Germinal center (tissue), 1 donor: ENCODE measurements at regions not wholly inside any gene's neighbourhood (a gene's known extent, or its start where the extent isn't known, plus 50 kb on each side); places are given as distances from the start of the nearest gene placed in this dataset.
A peak's percentile ranks its signal among the peaks of the same experiment; 100 is the strongest.

ENCODE experiments used
- DNase-seq: peaks from one replicate; pipeline ENCODE4 v3.0.0; 2012; ENCODE audit warnings: mixed read lengths, low spot score

DNA sequence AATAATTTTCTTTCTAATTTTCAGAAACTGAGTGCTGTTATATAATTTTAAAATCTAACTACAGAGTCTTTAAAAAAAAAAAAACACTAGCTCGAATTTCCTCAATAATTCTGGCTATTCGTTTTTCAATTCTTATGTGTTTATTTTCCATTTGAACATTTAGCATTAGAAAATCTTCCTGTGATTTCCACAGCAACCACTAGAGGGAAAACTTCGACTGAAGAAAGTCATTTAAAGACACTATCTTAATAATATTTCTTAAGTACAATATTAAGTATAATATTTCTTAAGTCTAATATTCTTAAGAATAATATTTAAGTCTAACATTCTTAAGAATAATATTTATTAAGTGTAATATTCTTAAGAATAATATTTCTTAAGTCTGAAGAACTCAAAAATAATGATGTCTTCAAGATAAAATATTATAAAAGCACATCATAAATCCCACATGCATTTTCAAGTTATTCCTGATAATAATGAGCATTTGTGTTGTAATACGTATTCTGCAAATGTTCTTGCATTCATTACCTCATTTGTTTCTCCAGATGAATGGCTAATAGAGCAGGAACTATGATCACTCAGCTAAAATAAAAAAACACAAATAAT is 118.4 kb upstream of the WDR17 start:
- no peak for DNase-seq

DNA sequence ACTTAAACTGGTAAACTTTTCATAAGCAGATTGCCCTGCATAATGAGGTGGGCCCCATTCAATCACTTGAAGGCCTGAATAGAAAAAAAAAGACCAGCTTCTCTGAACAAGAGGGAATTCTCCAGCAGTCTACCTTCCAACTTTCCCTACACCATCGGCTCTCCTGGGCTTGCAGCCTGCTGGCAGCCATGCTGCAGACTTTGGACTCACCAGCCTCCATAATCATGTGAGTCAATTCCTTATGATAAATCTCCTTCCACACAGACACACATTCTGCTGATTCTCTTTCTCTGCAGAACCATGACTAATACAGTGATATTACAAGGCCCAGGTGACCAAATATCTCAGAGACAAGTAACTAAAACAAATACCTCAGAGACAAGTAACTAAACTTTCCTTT is 113.8 kb upstream of the WDR17 start:
- DNase-seq = no peak

DNA sequence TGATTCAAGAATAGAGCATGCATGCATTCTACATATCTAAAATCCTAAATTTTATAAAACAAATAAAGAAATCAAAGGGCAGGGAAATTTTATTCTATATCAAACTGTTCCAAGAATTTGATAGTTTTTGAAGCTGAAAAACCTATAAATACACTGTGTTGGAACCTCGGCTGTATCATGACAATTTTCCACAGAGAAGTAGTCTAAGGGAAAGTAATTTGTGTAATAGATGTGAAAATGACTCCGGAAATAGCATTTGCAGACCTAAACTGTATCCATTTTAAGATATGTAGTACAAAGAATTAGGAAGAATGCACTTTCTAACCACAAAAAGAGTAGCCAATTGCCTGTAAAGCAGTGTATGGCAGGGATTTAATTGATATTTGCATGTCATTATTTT is 112.5 kb upstream of the WDR17 start:
- DNase-seq = no peak

DNA sequence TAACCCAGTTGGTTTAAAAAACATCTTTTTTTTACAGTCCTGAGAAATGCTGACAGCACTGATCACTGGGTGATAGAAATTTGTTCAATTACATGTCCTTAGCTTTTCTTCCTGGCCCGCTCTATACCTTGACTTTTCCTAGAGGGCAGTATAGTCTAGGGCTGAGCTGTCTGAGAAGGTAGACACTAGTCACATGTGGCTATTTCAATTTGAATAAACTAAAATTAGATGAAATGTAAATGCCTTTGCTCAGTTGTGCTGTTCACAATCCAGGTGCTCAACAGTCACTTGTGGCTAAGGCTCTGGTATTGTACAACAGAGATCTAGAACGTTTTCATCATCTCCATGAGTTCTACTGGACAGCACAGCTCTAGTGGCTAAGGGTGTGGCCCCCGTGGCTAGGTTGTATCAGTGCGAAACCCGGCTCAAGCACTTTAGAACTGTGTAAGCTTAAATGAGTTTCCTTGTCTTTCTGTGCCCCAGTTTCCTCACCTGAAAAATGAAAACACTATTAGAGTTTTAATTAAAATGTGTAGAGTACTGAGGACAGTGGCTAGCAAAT is 111.6 kb upstream of the WDR17 start:
- peak; percentile 50 for DNase-seq

DNA sequence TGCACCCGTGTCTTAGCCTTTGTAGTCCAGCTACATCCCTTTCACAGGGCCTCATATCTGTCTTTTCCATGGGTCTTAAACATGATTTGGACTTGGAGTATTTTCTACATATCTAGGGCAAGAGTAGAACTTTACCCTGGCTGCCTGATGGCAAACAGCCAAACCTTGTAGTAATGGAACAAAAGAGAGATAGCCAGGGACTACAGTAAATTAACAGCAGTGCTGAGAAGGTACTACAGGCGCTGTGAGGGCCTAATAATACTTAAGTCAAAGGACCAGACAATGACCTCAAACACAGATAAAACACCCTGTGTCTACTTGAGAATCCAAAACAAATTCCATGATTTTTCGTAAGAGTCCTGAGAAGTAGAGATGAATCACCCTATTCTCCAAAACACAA is 111.0 kb upstream of the WDR17 start:
- no peak for DNase-seq

DNA sequence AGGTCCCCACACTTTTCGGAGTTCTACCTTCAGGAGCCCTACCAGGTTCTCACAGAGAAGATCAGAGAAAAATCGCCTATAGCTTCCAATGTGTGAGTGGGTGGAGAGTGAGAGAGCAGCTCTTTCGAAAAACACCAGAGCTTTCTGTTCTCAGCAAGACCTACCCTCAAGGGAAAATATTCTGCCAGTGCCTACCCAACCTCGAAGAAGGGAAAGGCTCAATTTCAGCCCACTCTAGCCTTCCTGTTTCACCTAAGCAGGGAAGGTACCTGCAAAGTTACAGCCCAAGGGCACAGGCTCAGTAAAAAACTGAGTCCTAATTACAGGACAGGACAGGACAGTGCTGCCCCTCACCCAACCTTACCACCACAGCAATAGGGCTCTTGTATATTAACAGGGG is 104.0 kb upstream of the WDR17 start:
- no peak for DNase-seq

DNA sequence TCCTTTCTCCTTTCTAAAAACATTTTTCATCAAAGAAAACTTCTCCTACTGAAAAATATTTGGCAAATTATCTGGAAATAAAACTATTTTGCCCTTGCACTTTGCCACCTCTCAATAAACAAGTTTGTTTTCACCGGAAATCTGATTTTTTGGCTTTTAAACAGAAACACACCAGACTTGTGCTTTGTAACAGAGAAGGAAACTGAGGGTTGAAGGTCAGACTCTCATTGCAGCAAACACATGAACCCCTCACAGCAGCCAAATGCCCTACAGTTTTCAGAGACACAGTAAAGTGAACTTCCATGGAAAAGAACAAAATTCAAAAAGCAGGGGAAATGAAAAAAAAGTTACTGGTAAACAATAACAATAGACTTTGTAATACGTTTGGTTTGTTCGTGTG is 95.6 kb upstream of the WDR17 start:
- no peak for DNase-seq

DNA sequence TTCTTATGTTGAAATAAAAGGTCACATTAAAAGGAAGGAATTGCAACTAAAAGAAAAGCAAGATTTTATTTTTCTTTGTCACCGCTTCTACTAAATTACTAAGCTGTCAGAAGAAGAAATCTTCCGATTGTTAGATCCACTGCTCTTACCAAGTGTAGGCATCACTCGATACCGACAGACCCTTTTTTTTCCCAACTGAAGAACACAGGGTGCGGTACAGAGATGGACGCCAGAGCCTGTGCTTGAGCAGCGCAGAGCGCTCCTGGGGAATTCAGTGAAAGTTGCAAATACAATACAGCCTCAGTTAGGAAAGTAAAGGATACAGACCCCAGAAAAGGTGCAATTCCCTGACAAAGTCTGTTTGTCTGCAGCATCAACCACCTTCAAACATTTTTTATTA is 94.9 kb upstream of the WDR17 start:
- no peak for DNase-seq

DNA sequence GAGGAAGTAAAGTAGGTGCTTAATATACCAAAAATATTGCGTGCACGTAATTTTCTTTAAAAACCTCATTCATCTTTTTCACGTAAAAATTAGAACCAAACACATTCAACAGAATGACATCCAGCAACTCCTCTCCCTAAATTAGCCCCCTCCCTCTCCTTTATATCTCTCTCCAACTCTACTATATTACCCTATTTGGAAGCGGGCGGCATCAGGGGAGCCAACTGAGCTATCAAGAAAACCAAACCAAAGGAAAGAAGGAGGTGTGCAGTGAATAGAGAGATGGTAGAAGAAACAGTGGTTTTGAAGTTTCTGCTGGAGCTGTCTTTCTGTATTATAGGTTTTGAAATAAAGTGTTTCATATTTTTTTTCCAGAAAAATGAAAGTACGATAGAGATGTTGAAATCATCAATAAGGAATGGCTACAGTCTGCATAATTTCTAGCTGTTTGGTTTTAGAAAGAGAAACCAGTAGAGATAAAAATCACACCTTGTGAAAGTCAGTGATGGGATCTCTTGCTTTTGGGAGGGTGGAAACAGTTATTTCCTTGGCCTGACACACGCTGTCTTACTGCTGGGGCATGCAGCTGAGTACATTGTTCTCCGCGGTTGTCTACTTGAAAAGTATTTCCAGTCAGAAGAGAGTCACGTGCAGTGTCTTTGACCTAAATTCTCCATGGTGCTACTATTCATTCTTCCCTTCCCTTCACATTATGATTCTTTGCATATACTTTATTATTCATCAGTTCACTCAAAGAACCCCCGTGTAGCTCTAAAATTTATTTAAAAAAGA is 94.1 kb upstream of the WDR17 start:
- DNase-seq = no peak

DNA sequence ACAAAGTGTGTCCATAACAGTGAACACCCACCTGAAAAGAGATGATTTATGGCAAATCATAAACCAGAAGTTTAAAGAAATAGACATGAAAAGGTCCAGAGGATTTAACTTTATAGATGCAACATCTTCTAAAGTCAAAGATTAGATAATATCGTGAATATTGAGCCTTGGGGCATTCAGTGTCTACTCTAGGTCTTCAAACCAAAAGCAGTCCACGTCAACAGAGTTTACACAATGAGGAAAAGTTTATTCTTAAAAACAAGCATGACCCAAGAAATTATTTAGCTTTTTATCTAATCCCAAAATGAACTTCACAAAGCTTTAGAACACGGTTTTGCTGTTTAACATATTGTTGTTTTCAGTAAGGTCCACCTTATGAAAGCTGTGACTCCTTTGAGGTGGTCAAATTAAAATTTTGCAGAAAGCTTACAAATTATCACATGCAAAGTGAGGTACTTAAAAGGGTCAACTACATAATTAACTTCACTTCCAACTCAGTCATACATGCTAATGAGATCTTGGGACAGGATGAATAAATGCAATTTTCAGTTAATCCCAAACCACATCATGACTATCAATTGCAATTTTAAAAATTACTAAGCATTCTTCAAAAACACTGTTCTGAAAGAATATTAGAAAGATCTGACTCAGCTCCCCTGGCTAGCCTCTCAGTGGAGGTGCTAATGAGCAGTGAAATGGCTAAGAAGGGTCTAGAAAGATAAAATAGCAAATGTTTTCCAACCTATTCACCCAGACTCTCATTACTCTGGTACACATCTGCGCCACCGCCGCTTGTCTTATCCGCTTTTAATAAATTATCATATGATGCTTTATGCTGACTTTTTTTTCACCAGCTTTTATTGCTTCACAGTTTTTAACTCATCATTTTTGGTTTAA is 92.4 kb upstream of the WDR17 start:
- no peak for DNase-seq

DNA sequence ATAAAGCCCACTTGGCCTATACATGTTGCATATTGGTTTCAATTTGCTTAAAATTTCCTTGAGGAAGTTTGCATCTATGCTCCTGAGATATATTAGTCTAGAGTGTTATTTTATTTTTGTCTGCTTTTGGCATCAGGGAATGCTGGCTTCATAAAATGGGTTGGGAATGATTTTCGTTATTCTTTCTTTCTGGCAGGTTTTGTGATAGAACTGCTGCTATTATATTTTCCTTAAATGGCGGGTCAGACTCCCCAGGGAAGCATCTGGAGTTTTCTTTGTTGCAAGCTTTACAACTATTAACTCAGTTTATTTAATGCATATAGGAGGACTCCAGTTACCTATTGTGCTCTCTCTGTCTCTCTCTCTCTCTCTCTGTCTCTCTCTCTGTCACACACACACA is 82.0 kb upstream of the WDR17 start:
- no peak for DNase-seq

DNA sequence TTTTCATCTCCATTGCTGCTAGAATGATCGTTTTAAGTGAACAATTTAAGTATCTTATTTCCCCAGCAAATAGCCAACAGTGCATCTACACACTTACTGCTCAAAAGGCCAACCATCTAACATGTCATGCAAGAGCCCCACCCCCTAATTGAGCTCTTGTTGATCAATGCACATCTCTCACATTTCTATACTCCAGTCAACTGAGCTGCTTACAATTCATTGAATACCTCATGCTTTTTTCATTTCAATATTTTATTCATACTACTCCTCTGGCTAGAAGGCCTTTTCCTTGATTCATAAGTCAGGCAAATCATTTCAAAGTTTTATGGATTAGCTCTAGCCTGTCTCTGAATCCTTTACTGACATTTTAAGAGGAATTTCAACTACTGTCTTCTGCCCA is 79.0 kb upstream of the WDR17 start:
- DNase-seq = no peak

DNA sequence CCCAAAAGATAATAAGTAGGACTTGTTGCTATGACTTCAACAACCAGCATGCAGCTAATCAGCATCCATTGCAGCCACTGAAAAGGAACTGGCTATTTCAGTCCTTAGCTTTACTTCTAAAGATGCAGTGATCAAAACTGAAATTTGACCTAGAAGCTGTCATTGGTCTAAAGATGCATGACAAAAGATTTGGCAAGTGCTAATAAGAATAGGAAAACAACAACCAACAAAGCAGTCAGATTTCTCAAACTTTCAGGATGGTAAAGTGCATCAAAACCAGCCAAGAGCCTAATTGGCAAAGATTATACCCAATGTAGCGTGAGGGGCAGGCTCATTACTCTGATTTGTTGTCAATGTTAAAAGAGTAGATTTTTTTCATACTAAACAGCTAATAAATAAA is 77.1 kb upstream of the WDR17 start:
- no peak for DNase-seq

DNA sequence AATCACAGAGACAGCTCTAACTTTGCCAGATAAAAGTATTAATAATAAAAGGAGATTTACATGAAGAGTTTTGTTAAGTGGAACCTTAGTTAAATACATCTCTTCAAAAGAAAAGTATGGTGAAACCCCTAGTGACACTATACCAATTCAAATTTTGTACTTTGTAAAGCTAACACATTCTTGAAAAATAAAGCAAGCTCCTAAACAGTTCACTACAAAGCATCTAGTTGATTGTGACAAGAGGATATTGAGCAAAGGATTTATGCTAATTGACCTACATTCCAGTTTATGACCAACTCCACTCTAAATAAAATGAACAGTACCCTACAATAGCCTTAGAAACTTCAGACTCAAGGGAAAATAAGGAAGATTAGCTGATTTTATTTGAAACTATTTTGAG is 69.4 kb upstream of the WDR17 start:
- no peak for DNase-seq

DNA sequence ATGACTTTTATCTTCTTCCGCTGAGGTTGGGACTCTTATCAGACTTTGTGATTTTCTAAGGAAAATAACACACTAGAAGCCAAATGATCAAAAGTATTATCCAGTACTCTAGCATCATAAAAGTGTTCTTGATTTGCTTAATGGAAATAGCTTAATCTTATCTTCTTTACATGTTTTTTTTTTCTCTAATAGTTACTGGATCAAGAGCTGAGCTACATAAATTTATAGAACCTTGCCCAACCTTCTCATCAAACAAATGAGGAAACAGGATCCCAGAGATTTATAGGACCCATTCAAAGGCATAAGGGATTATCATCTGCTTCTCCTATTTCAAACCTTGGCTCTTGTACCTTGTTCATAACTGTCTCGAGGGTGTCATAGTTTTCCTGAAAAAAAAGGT is 68.3 kb upstream of the WDR17 start:
- no peak for DNase-seq

DNA sequence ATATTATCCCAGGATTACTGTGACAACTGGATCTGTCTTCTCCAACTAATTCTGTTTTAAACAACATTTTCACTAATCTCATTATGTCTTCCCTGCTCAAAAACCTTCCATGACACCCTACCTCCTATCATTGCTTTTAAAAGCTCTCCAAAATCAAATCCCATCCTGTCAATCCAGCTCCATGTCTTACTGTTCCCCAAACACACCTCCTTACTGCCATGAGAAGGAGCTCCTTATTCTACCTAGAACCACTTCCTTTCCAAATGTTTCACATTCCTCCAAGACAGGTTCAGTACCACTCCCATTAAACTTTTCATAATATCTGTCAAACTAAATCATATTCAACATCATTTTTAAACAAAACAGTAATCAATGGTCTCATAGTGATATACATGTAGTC is 66.9 kb upstream of the WDR17 start:
- DNase-seq = no peak

DNA sequence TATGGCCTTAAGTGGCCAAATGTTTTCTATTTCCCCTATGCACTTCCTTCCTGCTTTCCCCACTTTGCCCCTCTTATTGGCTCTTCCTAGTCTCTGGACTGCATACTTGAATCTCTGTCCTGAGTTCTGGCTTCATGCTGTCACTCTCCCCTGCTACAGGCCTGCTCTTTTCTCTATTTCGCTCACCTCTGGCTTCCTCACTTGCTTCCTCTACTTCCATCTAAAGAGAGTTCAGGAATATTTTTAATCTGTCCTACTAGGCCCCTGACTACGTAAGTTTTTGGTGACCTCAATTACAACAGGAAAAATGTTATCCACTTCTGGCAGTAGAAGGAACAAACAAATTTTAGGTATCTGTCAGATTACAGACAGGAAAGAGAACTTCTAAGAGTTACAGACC is 65.7 kb upstream of the WDR17 start:
- no peak for DNase-seq

DNA sequence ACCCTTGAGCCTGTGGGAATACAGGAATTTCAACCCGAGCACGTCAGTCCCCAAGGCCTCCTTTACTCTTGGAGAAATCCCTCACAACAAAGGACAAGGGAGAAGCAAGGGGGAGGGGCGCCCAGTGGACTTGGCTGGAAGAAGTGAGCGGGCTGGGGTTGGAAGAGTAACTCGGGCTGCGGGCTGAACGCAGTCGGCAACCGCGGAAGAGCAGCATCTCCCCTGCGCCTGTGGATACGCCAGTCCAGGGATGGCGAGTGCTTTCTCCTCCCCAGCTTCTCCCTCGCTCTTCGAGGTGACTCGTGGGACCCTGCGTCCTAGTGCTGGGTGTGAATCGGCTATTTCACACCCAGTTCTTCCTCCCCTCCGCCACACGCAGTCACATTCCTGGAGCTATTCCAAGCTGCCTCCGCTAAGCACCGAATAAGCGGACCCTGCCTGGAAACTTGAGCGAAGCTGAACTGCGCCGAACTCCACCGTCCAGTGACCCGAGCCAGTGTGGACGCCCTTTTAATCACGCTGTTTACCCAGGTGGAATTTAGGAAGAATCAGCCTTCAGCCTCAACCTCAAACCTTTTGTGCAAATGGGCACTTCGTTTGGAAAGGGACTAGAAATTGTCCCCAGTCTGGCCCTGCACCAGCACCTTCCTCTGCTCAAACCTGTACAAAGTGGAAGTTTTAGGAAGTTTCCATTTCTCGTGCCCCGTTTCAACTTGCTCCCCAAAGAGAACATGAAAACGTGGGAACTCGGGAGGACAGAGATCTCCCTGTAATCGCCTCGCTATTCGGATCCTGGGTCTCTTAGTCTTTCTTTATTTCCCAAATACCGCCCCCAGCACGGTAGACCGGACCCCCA is 64.3 kb upstream of the WDR17 start:
- DNase-seq = peak; percentile 5

DNA sequence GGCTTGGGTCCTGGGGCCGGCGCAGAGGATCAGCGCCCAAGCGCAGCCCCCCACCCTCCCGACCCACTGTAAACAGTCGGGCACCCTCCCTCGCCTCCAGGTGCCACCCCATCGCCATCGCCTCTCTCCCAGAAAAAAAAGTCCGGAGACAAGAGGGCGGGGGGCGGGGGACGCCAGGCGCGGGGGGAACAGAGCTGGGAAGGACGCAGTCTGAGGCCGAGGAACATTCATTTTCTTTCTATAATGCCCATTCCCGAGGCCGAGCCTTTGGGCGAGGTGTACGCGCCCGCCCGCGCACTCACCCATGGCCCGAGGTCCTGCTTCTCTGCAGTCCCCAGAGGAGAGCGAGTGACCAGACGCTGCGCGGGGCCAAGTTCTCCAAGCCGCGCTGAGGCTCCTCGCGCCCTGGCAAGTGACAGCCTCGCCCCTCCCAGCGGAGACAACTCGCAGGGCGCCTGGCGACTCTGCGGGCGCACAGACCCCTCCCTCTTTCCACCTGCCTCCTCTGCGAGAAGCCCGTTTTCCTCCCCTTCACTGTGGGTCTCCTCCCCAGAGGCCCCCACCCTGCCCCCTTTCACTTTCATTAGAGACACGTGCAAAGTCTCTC is 63.5 kb upstream of the WDR17 start:
- DNase-seq = peak; percentile 63

DNA sequence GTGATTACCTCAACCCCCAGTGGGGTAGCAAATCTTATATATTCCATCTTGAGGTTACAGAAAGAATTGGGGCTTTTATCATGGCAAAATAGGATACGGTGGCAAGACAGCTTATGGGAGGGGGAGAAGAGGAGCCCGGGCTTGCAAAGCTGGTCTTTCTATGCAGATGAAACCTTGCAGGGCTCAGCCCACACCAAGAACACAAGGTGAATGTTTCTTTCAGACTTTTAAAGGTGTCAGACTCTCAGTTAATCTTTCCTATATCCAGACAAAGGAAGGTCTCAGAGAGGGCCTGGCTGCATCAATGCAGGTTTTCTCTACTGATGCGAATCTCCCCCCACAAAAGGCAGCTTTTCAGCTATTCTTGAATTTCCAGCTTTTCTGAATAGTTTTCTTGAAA is 59.9 kb upstream of the WDR17 start:
- no peak for DNase-seq

DNA sequence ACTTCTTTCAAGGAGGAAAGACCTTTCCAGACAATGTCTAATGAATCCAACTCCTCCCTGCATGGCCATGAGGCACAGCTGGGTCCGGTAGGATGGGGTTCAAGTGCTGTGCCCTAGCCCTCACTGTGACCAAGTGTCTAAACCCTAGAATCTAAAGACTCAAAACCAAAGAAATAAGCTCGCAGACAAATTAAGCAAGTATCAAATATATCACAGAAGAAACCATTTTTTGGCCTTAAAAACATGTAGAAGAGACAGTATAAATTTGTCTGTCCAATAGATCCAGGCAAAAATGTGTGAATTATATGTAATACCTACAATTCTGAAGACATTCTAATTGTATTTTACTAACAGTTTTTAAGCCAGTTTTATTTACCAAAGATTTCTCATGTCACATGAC is 56.4 kb upstream of the WDR17 start:
- no peak for DNase-seq
